Spleen (tissue), 7 donors: ENCODE measurements at regions not wholly inside any gene's neighbourhood (a gene's known extent, or its start where the extent isn't known, plus 50 kb on each side); places are given as distances from the start of the nearest gene placed in this dataset.

ENCODE experiments used
- POLR2A ChIP-seq, 3 donors: fragments of 450-650 bp; IDR thresholded peaks; one replicate each; pipeline ENCODE4 v1.5.1; 2017; ENCODE audit warnings: antibody characterized with exemption in 3 of 3, mild to moderate bottlenecking in 1 of 3
- POLR2AphosphoS5 ChIP-seq, 3 donors: sonication (generic); formaldehyde crosslinking; IDR thresholded peaks; one replicate each; pipeline ENCODE4 v1.5.1; 2017; ENCODE audit warnings: antibody characterized with exemption in 3 of 3
- TF ChIP-seq, protein P1 (sequence below), 11 experiments: fragments of 200-600 bp in 7 of 11; fragments of 450-650 bp in 4 of 11; sonication (generic) in 4 of 11; IDR thresholded peaks in 8 of 11; conservative IDR thresholded peaks in 3 of 11; 1 replicate in 7 of 11; 2 replicates in 4 of 11; pipeline versions ENCODE4 v1.4.0 to v1.8.0; 2016 to 2021; ENCODE audit warnings: antibody characterized with exemption in 11 of 11, inconsistent platforms in 4 of 11, mild to moderate bottlenecking in 1 of 11
- donor health status: DM: no; HTN: no; CAD: no; lungs with moderate emphysema.
- donor health status: DM: no; HTN: no; CAD: no.
- donor health status: DM: no; HTN: no; CAD: no.

GRCh38 chr20:61065853-61066252 lies 186.2 kb upstream of the CDH4 start:
- TF ChIP-seq POLR2A (IDR thresholded peaks at IDR 0.05) (no peak), POLR2AphosphoS5 (IDR thresholded peaks at IDR 0.05) (no peak)
- TF ChIP-seq, protein P1, sequence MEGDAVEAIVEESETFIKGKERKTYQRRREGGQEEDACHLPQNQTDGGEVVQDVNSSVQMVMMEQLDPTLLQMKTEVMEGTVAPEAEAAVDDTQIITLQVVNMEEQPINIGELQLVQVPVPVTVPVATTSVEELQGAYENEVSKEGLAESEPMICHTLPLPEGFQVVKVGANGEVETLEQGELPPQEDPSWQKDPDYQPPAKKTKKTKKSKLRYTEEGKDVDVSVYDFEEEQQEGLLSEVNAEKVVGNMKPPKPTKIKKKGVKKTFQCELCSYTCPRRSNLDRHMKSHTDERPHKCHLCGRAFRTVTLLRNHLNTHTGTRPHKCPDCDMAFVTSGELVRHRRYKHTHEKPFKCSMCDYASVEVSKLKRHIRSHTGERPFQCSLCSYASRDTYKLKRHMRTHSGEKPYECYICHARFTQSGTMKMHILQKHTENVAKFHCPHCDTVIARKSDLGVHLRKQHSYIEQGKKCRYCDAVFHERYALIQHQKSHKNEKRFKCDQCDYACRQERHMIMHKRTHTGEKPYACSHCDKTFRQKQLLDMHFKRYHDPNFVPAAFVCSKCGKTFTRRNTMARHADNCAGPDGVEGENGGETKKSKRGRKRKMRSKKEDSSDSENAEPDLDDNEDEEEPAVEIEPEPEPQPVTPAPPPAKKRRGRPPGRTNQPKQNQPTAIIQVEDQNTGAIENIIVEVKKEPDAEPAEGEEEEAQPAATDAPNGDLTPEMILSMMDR (IDR thresholded peaks at IDR 0.05 in 8 of 11, conservative IDR thresholded peaks at IDR 0.05 in 3 of 11) = no peak
